ENCODE measurements at regions not wholly inside any gene's neighbourhood (a gene's known extent, or its start where the extent isn't known, plus 50 kb on each side); places are given as distances from the start of the nearest gene placed in this dataset.

DNA sequence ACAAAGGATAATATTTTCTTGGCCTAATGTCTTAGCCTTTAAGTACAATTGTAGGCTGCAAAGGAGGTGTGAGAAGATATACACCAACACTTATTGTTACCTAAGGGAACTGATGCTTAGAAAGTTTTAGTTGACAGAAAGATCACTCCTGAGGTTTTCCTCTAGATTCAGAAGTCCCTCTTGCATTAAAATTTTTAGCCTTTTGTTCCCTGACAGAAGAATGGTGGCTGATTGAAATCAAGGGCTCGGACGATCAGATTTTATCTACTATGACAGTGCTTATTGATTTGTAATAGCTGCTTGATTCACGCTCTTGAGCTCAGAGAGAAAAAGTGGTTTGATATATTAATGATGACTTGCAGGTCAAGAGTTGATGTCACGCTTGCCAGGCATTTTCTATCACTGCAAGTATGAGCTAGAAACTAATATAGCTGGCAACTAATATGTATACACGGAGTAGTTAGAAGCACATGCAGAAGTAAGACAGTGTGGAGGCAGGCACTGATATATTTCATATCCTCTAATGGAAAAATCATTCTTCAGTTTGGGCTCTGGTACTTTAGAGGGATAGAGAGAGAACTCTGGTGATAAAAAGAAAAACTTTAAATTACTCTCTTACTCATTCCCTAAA lies 246.6 kb upstream of the ID4 start:
- TF ChIP-seq, protein P1, sequence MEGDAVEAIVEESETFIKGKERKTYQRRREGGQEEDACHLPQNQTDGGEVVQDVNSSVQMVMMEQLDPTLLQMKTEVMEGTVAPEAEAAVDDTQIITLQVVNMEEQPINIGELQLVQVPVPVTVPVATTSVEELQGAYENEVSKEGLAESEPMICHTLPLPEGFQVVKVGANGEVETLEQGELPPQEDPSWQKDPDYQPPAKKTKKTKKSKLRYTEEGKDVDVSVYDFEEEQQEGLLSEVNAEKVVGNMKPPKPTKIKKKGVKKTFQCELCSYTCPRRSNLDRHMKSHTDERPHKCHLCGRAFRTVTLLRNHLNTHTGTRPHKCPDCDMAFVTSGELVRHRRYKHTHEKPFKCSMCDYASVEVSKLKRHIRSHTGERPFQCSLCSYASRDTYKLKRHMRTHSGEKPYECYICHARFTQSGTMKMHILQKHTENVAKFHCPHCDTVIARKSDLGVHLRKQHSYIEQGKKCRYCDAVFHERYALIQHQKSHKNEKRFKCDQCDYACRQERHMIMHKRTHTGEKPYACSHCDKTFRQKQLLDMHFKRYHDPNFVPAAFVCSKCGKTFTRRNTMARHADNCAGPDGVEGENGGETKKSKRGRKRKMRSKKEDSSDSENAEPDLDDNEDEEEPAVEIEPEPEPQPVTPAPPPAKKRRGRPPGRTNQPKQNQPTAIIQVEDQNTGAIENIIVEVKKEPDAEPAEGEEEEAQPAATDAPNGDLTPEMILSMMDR (IDR thresholded peaks at IDR 0.05 in 2 of 3, conservative IDR thresholded peaks at IDR 0.05 in 1 of 3; ENCODE audit: borderline replicate concordance in 1 of 3, insufficient read depth in 1 of 3, low read depth in 2 of 3, low read length in 2 of 3), result no peak
- no peak for TF ChIP-seq ELF1 (IDR thresholded peaks at IDR 0.05; ENCODE audit: borderline replicate concordance, low read depth)
- TF ChIP-seq SP1 (IDR thresholded peaks at IDR 0.05; ENCODE audit: low read depth), result no peak
- TF ChIP-seq POLR2A (IDR thresholded peaks at IDR 0.05; ENCODE audit: borderline replicate concordance, extremely low read depth, insufficient read depth, insufficient read length), result no peak
- no peak for TF ChIP-seq FOSL1 (IDR thresholded peaks at IDR 0.05; ENCODE audit: low read depth)
- TF ChIP-seq, protein P2, sequence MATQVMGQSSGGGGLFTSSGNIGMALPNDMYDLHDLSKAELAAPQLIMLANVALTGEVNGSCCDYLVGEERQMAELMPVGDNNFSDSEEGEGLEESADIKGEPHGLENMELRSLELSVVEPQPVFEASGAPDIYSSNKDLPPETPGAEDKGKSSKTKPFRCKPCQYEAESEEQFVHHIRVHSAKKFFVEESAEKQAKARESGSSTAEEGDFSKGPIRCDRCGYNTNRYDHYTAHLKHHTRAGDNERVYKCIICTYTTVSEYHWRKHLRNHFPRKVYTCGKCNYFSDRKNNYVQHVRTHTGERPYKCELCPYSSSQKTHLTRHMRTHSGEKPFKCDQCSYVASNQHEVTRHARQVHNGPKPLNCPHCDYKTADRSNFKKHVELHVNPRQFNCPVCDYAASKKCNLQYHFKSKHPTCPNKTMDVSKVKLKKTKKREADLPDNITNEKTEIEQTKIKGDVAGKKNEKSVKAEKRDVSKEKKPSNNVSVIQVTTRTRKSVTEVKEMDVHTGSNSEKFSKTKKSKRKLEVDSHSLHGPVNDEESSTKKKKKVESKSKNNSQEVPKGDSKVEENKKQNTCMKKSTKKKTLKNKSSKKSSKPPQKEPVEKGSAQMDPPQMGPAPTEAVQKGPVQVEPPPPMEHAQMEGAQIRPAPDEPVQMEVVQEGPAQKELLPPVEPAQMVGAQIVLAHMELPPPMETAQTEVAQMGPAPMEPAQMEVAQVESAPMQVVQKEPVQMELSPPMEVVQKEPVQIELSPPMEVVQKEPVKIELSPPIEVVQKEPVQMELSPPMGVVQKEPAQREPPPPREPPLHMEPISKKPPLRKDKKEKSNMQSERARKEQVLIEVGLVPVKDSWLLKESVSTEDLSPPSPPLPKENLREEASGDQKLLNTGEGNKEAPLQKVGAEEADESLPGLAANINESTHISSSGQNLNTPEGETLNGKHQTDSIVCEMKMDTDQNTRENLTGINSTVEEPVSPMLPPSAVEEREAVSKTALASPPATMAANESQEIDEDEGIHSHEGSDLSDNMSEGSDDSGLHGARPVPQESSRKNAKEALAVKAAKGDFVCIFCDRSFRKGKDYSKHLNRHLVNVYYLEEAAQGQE (IDR thresholded peaks at IDR 0.05; ENCODE audit: low read depth), result no peak
- no peak for TF ChIP-seq RAD21 (IDR thresholded peaks at IDR 0.05; ENCODE audit: low read depth)
- TF ChIP-seq TCF7L2 (IDR thresholded peaks at IDR 0.05; ENCODE audit: borderline replicate concordance, extremely low read depth, insufficient read depth, insufficient read length), result no peak
